Mesenchymal stem cell (in vitro differentiated cells and primary cell): ENCODE measurements at regions not wholly inside any gene's neighbourhood (a gene's known extent, or its start where the extent isn't known, plus 50 kb on each side); places are given as distances from the start of the nearest gene placed in this dataset.

ENCODE experiments used
- DNase-seq: peaks from one replicate; pipeline ENCODE4 v3.0.0-alpha.2; 2013
- H2AFZ ChIP-seq: one replicate; pipeline ENCODE4 v1.6.1; 2013; ENCODE audit warnings: low read depth, mild to moderate bottlenecking, control low read depth, inconsistent platforms, low read length, moderate library complexity
- H2AK5ac ChIP-seq: 2 replicates; pipeline ENCODE4 v1.6.1; 2013; ENCODE audit warnings: low read length, moderate library complexity, mild to moderate bottlenecking, inconsistent platforms; ENCODE audit not compliant: severe bottlenecking
- H2BK120ac ChIP-seq: one replicate; pipeline ENCODE4 v1.6.1; 2013; ENCODE audit warnings: low read depth, mild to moderate bottlenecking, inconsistent platforms, low read length, moderate library complexity
- H2BK12ac ChIP-seq, 2 experiments: one replicate each; pipeline ENCODE4 v1.6.1; 2013; ENCODE audit warnings: inconsistent platforms in 2 of 2, low read length in 2 of 2, mild to moderate bottlenecking in 2 of 2, moderate library complexity in 2 of 2, control low read depth in 1 of 2
- H2BK15ac ChIP-seq: one replicate; pipeline ENCODE4 v1.6.1; 2013; ENCODE audit warnings: mild to moderate bottlenecking, low read depth, inconsistent platforms; ENCODE audit not compliant: poor library complexity, severe bottlenecking
- H2BK5ac ChIP-seq: 2 replicates; pipeline ENCODE4 v1.6.1; 2013; ENCODE audit warnings: low read depth, mild to moderate bottlenecking, low read length, control low read depth, inconsistent platforms; ENCODE audit not compliant: poor library complexity, severe bottlenecking
- H3K14ac ChIP-seq, 2 experiments: one replicate each; pipeline ENCODE4 v1.6.1; 2013; ENCODE audit warnings: inconsistent platforms in 2 of 2, low read length in 2 of 2, control low read depth in 1 of 2, mild to moderate bottlenecking in 1 of 2, moderate library complexity in 1 of 2
- H3K18ac ChIP-seq, 2 experiments: one replicate each; pipeline ENCODE4 v1.6.1; 2013; ENCODE audit warnings: inconsistent platforms in 2 of 2, low read length in 2 of 2, control low read depth in 1 of 2, low read depth in 1 of 2, mild to moderate bottlenecking in 1 of 2
- H3K23ac ChIP-seq, 2 experiments: one replicate each; pipeline ENCODE4 v1.6.1; 2013; ENCODE audit warnings: inconsistent platforms in 2 of 2, low read length in 2 of 2, mild to moderate bottlenecking in 2 of 2, moderate library complexity in 2 of 2, control low read depth in 1 of 2
- H3K27ac ChIP-seq: 2 replicates; pipeline ENCODE4 v1.5.1; 2013; ENCODE audit warnings: mild to moderate bottlenecking, moderate library complexity, low read length, control low read depth, inconsistent platforms; ENCODE audit not compliant: poor library complexity, severe bottlenecking
- H3K27me3 ChIP-seq, 2 experiments: 2 replicates each; pipeline versions ENCODE4 v1.6.1 to v1.7.0; 2013; ENCODE audit warnings: low read length in 2 of 2, mild to moderate bottlenecking in 2 of 2, moderate library complexity in 2 of 2, control low read depth in 1 of 2, inconsistent platforms in 1 of 2; ENCODE audit not compliant: control insufficient read depth in 1 of 2, insufficient read depth in 1 of 2
- H3K36me3 ChIP-seq, 2 experiments: 2 replicates each; pipeline versions ENCODE4 v1.6.1 to v1.7.0; 2013; ENCODE audit warnings: low read length in 2 of 2, control low read depth in 1 of 2, inconsistent platforms in 1 of 2, low read depth in 1 of 2, mild to moderate bottlenecking in 1 of 2; ENCODE audit not compliant: insufficient read depth in 2 of 2, control insufficient read depth in 1 of 2
- H3K4ac ChIP-seq, 2 experiments: one replicate each; pipeline ENCODE4 v1.6.1; 2013; ENCODE audit warnings: inconsistent platforms in 2 of 2, low read length in 2 of 2, mild to moderate bottlenecking in 2 of 2, moderate library complexity in 2 of 2, control low read depth in 1 of 2, low read depth in 1 of 2
- H3K4me1 ChIP-seq: 2 replicates; pipeline ENCODE4 v1.6.1; 2013; ENCODE audit warnings: low read depth, low read length, control low read depth; ENCODE audit not compliant: control insufficient read depth, insufficient read depth
- H3K4me2 ChIP-seq: 2 replicates; pipeline ENCODE4 v1.6.1; 2013; ENCODE audit warnings: low read length, mild to moderate bottlenecking, inconsistent platforms; ENCODE audit not compliant: poor library complexity, severe bottlenecking
- H3K4me3 ChIP-seq, 2 experiments: 2 replicates each; pipeline versions ENCODE4 v1.5.1 to v1.7.0; 2013; ENCODE audit warnings: low read length in 2 of 2, mild to moderate bottlenecking in 2 of 2, control low read depth in 1 of 2, low read depth in 1 of 2; ENCODE audit not compliant: insufficient read depth in 1 of 2
- H3K79me1 ChIP-seq: replicated peaks from 2 replicates; pipeline ENCODE4 v1.6.1; 2013; ENCODE audit warnings: mild to moderate bottlenecking, control low read depth, low read length, inconsistent platforms; ENCODE audit not compliant: poor library complexity, severe bottlenecking
- H3K9ac ChIP-seq: 2 replicates; pipeline ENCODE4 v1.7.0; 2013; ENCODE audit warnings: mild to moderate bottlenecking, low read length, moderate library complexity
- H3K9me3 ChIP-seq: 2 replicates; pipeline ENCODE4 v1.7.0; 2013; ENCODE audit warnings: mild to moderate bottlenecking, low read length; ENCODE audit not compliant: control insufficient read depth
- H4K8ac ChIP-seq: one replicate; pipeline ENCODE4 v1.6.1; 2013; ENCODE audit warnings: inconsistent platforms, mild to moderate bottlenecking, low read length, moderate library complexity
- H4K91ac ChIP-seq: one replicate; pipeline ENCODE4 v1.6.1; 2013; ENCODE audit warnings: mild to moderate bottlenecking, low read length, inconsistent platforms
- WGBS: methylation state at CpG from one replicate; pipeline ENCODE4 v1.1.7; 2013; ENCODE audit warnings: mixed read lengths; 5-methylcytosine and 5-hydroxymethylcytosine counted together

DNA sequence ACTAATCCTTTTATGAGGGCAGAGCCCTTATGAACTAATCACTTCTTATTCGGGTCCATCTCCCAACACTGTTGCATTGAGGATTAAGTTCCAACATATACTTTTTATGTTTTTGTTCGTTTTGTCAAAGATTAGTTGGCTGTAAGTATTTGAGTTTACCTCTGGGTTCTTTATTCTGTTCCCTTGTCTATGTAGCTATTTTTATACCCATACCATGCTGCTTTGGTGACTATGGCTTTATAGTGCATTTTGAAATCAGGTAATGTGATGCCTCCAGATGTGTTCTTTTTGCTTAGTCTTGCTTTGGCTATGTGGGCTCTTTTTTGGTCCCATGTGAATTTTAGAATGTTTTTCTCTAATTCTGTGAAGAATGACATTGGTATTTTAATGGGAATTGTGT, 166.4 kb upstream of the KCNMB2 start:
- Histone ChIP-seq H3K79me1 (no peaks in the 10 kb centered on the region), H3K27me3 (no peaks in the 10 kb centered on the region), H3K9ac (no peak overlapping the region), H2BK120ac (no peak overlapping the region), H2BK12ac (no peak overlapping the region), H4K91ac (no peak overlapping the region), H3K4me1 (no peaks in the 10 kb centered on the region), H3K9me3 (peaks cover 12% of the 10 kb centered on the region), H3K27ac (no peak overlapping the region), H3K4me2 (no peak overlapping the region), H3K14ac (no peak overlapping the region), H3K18ac (no peak overlapping the region), H2BK5ac (no peak overlapping the region), H3K4ac (no peak overlapping the region), H3K23ac (no peak overlapping the region), H3K36me3 (no peaks in the 10 kb centered on the region), H2AFZ (no peak overlapping the region), H2BK15ac (no peak overlapping the region), H3K4me3 (no peak overlapping the region), H4K8ac (no peak overlapping the region), H2AK5ac (no peak overlapping the region)
- WGBS = 80% methylated on average over 1 of the region's 2 CpGs
- no peak for DNase-seq

DNA sequence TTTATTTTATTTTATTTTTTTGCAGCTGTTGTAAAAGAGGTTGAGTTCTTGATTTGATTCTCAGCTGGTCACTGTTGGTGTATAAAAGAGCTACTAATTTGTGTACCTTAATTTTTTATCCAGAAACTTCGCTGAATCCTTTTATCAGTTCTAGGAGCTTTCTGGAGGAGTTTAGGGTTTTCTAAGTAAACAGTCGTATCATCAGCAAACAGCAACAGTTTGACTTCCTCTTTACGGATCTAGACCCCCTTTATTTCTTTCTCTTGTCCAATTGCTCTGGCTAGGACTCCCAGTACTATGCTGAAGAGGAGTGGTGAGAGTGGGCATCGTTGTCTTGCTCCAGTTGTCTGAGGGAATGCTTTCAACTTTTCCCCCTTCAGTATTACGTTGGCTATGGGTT, 165.8 kb upstream of the KCNMB2 start:
- no peak overlapping the region for H3K27ac ChIP-seq
- H2AFZ ChIP-seq = no peak overlapping the region
- no peak overlapping the region for H2AK5ac ChIP-seq
- 88% methylated on average over 2 of the region's 5 CpGs for WGBS
- no peak overlapping the region for H2BK5ac ChIP-seq
- no peak overlapping the region for H3K23ac ChIP-seq
- no peaks in the 10 kb centered on the region for H3K36me3 ChIP-seq
- H4K91ac ChIP-seq = no peak overlapping the region
- no peak overlapping the region for H2BK12ac ChIP-seq
- no peak for DNase-seq
- H4K8ac ChIP-seq = no peak overlapping the region
- H2BK15ac ChIP-seq = no peak overlapping the region
- H3K4ac ChIP-seq = no peak overlapping the region
- no peak overlapping the region for H3K4me3 ChIP-seq
- no peaks in the 10 kb centered on the region for H3K79me1 ChIP-seq
- H3K4me2 ChIP-seq = no peak overlapping the region
- no peak overlapping the region for H3K9ac ChIP-seq
- no peaks in the 10 kb centered on the region for H3K4me1 ChIP-seq
- no peaks in the 10 kb centered on the region for H3K27me3 ChIP-seq
- H3K14ac ChIP-seq = no peak overlapping the region
- H3K9me3 ChIP-seq = peaks cover 12% of the 10 kb centered on the region
- H2BK120ac ChIP-seq = no peak overlapping the region
- H3K18ac ChIP-seq = no peak overlapping the region

DNA sequence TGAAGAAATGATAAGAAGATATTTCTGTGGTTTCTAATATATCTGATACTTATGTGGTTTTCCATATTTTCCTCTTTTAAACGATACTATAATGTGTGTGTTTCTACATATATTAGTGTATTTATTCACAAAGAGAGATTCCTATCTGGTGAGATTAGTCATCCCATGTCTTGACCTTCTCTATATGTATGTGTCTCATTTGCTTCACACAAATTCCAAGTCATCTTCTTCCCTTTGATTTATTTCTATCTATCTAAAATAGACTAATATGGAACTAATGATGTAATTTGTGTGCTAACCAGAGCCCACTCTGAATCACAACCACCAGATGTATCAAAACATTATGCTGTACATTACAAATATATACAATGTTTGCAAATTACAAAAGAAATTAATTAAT, 154.7 kb upstream of the KCNMB2 start:
- Histone ChIP-seq H3K23ac (no peak overlapping the region), H3K18ac (no peak overlapping the region), H3K27ac (no peak overlapping the region), H2BK120ac (no peak overlapping the region), H2BK12ac (no peak overlapping the region), H2AK5ac (no peak overlapping the region), H2AFZ (no peak overlapping the region), H2BK5ac (no peak overlapping the region), H3K9me3 (no peaks in the 10 kb centered on the region), H3K36me3 (no peaks in the 10 kb centered on the region), H3K4me2 (no peak overlapping the region), H2BK15ac (no peak overlapping the region), H3K9ac (no peak overlapping the region), H4K8ac (no peak overlapping the region), H4K91ac (no peak overlapping the region), H3K4me1 (no peaks in the 10 kb centered on the region), H3K27me3 (no peaks in the 10 kb centered on the region), H3K79me1 (no peaks in the 10 kb centered on the region), H3K14ac (no peak overlapping the region), H3K4ac (no peak overlapping the region), H3K4me3 (no peak overlapping the region)
- peak; percentile 65 for DNase-seq
- no CpG with 5 or more reads among the region's 1 CpG for WGBS

DNA sequence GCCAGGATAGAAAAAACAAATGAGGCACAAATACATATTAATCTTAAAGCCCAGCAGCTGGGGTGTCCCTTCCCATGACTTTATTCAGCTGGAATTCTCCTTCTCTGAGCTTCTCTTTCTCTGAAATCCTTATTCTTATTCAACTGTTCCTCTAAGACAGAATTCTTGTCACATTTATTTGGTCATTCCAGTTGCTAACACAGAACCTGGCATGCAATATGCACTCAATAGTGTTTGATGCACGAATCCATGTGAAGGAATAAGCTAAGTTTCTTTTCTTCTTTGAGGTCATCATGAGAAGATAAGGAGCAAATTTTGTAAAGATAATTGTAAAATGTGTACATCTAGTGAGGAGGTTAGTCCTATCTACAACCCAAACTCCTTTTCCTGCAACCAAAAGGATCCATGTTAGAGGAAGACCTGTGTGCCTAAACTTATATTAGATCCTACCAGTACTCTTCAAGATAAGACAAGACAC, 154.2 kb upstream of the KCNMB2 start:
- no peak overlapping the region for H4K8ac ChIP-seq
- H3K4ac ChIP-seq = no peak overlapping the region
- peak overlapping the region; percentile 18 for H3K27ac ChIP-seq
- no peak overlapping the region for H3K23ac ChIP-seq
- H3K36me3 ChIP-seq = no peaks in the 10 kb centered on the region
- peak; percentile 39 for DNase-seq
- no peak overlapping the region for H2BK12ac ChIP-seq
- 86% methylated on average over 1 of the region's 1 CpG for WGBS
- H2BK120ac ChIP-seq = no peak overlapping the region
- no peak overlapping the region for H2AK5ac ChIP-seq
- no peak overlapping the region for H4K91ac ChIP-seq
- H3K9me3 ChIP-seq = no peaks in the 10 kb centered on the region
- H3K9ac ChIP-seq = peak overlapping the region; percentile 4
- no peak overlapping the region for H3K4me3 ChIP-seq
- no peak overlapping the region for H3K18ac ChIP-seq
- no peak overlapping the region for H2AFZ ChIP-seq
- no peak overlapping the region for H3K14ac ChIP-seq
- no peak overlapping the region for H2BK5ac ChIP-seq
- no peaks in the 10 kb centered on the region for H3K4me1 ChIP-seq
- no peaks in the 10 kb centered on the region for H3K27me3 ChIP-seq
- H3K4me2 ChIP-seq = no peak overlapping the region
- H3K79me1 ChIP-seq = no peaks in the 10 kb centered on the region
- no peak overlapping the region for H2BK15ac ChIP-seq
